D721Med (cell line): ENCODE measurements at regions not wholly inside any gene's neighbourhood (a gene's known extent, or its start where the extent isn't known, plus 50 kb on each side); places are given as distances from the start of the nearest gene placed in this dataset.

Experiments
- DNase-seq: peaks from one replicate; pipeline ENCODE4 v3.0.0; 2011; ENCODE audit warnings: low spot score; ENCODE audit not compliant: insufficient read length
- FAIRE-seq: peaks from 2 replicates; lab custom pipeline; 2011; peaks lifted over from hg19 to GRCh38; lab: Jason Lieb, UNC
- CTCF ChIP-seq: IDR thresholded peaks from 2 replicates; pipeline ENCODE4 v1.5.1; 2012; ENCODE audit warnings: mild to moderate bottlenecking, control low read depth; ENCODE audit not compliant: insufficient read depth; ENCODE audit errors: missing control alignments

DNA sequence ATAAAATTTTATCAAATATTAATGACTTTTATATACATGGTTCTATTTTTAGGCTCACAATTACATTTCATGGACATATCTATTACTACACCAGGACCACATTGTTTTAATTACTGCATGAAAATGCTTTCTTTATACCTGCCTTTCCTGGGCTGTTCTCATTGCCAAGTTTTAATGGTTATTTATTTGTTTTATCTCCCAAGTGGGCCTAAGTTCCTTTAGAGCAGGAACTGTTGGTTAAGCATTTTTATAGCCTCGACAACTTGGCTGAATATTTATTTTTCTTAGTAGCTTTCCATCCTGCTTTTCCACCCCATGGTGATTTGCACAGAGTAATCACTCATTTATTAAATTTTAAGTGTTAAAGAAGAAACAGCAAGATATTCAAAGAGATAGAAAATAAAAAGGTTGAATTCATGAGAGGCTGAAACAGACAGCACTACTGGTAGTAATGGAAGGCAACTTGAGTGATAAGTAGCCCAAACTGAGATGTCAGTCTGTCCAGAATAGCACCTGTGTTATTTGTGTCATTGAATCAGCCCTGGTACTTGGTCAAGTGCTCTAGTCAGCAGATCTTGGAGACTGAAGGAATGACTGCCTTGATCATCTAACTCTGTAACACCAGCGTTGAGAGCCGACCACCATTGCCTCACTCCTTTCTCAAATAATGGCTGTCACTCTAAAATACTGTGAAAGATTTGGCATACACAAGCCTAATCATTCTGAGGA is 119.1 kb upstream of the EGLN3 start:
- no peak for FAIRE-seq
- DNase-seq = no peak
- TF ChIP-seq CTCF = no peak

GRCh38 chr14:34067587-34067986 is 116.7 kb upstream of the EGLN3 start:
- TF ChIP-seq CTCF = no peak
- DNase-seq (no peak), FAIRE-seq (no peak)

DNA sequence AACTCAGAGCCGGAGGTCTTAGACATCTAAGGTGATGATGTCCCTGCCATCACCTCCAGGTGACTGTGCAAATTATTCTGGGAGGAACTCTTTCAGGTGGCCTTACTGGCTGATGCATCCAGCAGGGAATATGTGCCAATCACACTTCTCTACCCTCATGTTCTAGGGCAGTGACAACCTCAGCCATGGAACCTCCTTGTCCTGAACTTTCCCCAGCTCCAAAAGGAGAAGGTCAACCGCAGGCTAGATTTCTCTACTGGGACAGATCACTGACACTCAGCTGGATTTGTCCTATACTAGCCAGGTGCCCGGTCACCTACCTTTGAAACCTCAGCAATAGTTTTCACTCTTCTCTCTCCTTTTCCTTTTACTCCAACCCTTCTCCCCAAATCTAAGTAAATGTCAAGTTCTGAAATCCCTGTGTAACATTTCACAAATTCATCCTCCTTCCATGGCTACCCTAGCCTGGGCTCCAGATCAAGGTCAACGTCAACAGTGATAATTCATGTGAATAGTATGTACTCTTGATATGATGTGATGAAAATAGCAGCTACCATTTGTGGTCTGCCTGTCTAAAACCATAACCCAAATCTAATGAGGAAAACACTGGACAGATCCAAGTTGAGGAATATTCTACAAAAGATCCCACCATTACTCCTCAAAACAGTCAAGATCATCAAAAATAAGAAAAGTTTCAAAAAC is 115.0 kb upstream of the EGLN3 start:
- no peak for TF ChIP-seq CTCF
- DNase-seq (no peak), FAIRE-seq (no peak)

GRCh38 chr14:34065236-34065635 is 114.4 kb upstream of the EGLN3 start:
- no peak for TF ChIP-seq CTCF
- DNase-seq = no peak
- FAIRE-seq = no peak

- DNase-seq = no peak
- FAIRE-seq = no peak
- TF ChIP-seq CTCF = no peak
These were observed 113.5 kb upstream of the EGLN3 start for GRCh38 chr14:34064349-34064748.

DNA sequence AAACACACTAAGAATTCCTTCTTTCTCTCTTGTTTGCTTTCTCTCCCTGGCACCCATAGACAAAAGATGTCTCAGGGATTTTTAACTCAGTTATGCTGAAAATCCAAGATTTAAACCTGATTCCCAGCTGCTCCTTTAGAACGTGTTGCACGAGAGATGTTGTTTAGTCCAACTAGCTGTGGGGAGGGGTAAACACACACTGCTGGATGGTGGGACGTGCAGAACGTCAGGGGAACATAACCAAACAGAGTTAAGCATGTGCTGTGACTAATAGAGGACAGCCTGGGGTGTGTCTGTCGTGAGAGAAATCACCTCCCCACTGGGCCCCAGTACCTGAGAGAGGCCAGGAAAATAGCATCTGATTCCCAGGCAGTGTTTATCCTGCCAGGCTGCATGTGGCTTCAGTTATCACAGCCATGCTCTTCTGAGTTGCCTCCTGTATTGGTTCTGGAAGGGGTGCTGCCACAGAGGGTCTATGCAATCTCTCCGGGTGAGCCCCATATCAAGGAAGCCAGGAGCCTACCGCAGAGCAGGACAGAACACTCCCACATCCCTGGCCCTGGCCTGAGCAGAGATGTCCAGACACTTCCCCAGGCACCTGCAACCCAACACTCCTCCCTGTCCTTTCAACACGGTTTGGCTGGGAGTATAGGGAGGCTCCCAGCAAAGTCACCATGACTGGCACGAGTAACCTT is 112.7 kb upstream of the EGLN3 start:
- FAIRE-seq (no peak), DNase-seq (no peak)
- no peak for TF ChIP-seq CTCF
